ENCODE measurements at regions not wholly inside any gene's neighbourhood (a gene's known extent, or its start where the extent isn't known, plus 50 kb on each side); places are given as distances from the start of the nearest gene placed in this dataset.

DNA sequence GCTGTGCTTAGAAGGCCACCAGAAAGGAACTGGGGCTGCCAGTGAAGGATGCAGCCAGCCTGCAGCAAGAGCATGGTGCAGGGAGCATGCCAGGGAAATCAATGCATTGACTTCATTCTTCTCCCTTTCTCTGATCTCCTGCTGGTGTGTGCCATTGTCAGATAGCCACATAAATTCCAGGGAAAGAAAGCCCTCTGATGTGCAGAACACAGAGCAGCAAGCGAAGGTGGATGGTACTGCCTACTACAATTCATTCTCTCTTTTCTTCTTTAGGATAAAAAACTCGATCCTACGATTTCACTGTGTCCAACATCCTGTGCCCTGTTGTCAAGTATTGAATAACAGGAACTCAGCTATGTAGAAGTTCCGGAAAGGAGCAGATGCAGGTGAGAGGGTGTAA, 446.7 kb upstream of the TMEM132C start:
- Histone ChIP-seq H3K36me3 (ENCODE audit: low read depth) (no peaks in the 10 kb centered on the region), H3K4me3 (ENCODE audit: severe bottlenecking) (no peak overlapping the region), H3K27me3 (ENCODE audit: insufficient read depth, poor library complexity, severe bottlenecking) (no peaks in the 10 kb centered on the region), H3K9me3 (ENCODE audit: severe bottlenecking) (no peaks in the 10 kb centered on the region), H3K4me1 (ENCODE audit: insufficient read depth, poor library complexity, severe bottlenecking) (no peaks in the 10 kb centered on the region), H3K27ac (ENCODE audit: poor library complexity, severe bottlenecking) (no peak overlapping the region)
- TF ChIP-seq, protein P1, sequence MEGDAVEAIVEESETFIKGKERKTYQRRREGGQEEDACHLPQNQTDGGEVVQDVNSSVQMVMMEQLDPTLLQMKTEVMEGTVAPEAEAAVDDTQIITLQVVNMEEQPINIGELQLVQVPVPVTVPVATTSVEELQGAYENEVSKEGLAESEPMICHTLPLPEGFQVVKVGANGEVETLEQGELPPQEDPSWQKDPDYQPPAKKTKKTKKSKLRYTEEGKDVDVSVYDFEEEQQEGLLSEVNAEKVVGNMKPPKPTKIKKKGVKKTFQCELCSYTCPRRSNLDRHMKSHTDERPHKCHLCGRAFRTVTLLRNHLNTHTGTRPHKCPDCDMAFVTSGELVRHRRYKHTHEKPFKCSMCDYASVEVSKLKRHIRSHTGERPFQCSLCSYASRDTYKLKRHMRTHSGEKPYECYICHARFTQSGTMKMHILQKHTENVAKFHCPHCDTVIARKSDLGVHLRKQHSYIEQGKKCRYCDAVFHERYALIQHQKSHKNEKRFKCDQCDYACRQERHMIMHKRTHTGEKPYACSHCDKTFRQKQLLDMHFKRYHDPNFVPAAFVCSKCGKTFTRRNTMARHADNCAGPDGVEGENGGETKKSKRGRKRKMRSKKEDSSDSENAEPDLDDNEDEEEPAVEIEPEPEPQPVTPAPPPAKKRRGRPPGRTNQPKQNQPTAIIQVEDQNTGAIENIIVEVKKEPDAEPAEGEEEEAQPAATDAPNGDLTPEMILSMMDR (IDR thresholded peaks at IDR 0.05; ENCODE audit: poor library complexity, severe bottlenecking): no peak
- ATAC-seq (ENCODE audit: low read depth): no peak
- no peak for DNase-seq (ENCODE audit: low spot score)

GRCh38 chr12:127820846-127821245, 446.1 kb upstream of the TMEM132C start:
- H3K27ac ChIP-seq (ENCODE audit: poor library complexity, severe bottlenecking): no peak overlapping the region
- no peak for DNase-seq (ENCODE audit: low spot score)
- H3K27me3 ChIP-seq (ENCODE audit: insufficient read depth, poor library complexity, severe bottlenecking): no peaks in the 10 kb centered on the region
- H3K9me3 ChIP-seq (ENCODE audit: severe bottlenecking): no peaks in the 10 kb centered on the region
- no peaks in the 10 kb centered on the region for H3K36me3 ChIP-seq (ENCODE audit: low read depth)
- H3K4me3 ChIP-seq (ENCODE audit: severe bottlenecking): no peak overlapping the region
- TF ChIP-seq, protein P1 (IDR thresholded peaks at IDR 0.05; ENCODE audit: poor library complexity, severe bottlenecking): no peak
- ATAC-seq (ENCODE audit: low read depth): no peak
- no peaks in the 10 kb centered on the region for H3K4me1 ChIP-seq (ENCODE audit: insufficient read depth, poor library complexity, severe bottlenecking)

GRCh38 chr12:127822809-127823411, 444.1 kb upstream of the TMEM132C start:
- TF ChIP-seq, protein P1 (IDR thresholded peaks at IDR 0.05; ENCODE audit: poor library complexity, severe bottlenecking): no peak
- DNase-seq (ENCODE audit: low spot score): no peak
- no peaks in the 10 kb centered on the region for H3K27me3 ChIP-seq (ENCODE audit: insufficient read depth, poor library complexity, severe bottlenecking)
- H3K4me1 ChIP-seq (ENCODE audit: insufficient read depth, poor library complexity, severe bottlenecking): no peaks in the 10 kb centered on the region
- no peak overlapping the region for H3K27ac ChIP-seq (ENCODE audit: poor library complexity, severe bottlenecking)
- H3K36me3 ChIP-seq (ENCODE audit: low read depth): no peaks in the 10 kb centered on the region
- H3K4me3 ChIP-seq (ENCODE audit: severe bottlenecking): no peak overlapping the region
- no peaks in the 10 kb centered on the region for H3K9me3 ChIP-seq (ENCODE audit: severe bottlenecking)
- ATAC-seq (ENCODE audit: low read depth): no peak

DNA sequence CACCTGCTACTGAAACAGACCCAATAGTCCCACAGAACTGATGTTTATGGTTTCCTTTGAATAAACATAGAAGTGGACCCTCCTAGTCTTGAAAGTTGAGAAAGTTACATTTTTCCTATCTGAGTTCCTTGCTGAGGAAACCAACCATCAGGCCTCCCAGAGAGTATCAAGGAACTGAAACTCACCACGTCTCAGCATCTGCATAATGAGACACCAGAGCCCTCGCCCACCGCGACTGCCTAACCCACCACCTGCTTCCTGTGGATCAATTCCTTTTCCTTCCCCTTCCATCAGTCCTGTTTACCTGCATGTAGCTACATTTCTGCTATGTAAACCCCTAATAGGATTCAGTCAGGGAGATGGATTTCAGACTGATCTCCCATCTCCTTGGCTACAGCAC, 443.2 kb upstream of the TMEM132C start:
- no peaks in the 10 kb centered on the region for H3K36me3 ChIP-seq (ENCODE audit: low read depth)
- H3K4me1 ChIP-seq (ENCODE audit: insufficient read depth, poor library complexity, severe bottlenecking): no peaks in the 10 kb centered on the region
- no peak for DNase-seq (ENCODE audit: low spot score)
- no peaks in the 10 kb centered on the region for H3K9me3 ChIP-seq (ENCODE audit: severe bottlenecking)
- TF ChIP-seq, protein P1 (IDR thresholded peaks at IDR 0.05; ENCODE audit: poor library complexity, severe bottlenecking): no peak
- no peaks in the 10 kb centered on the region for H3K27me3 ChIP-seq (ENCODE audit: insufficient read depth, poor library complexity, severe bottlenecking)
- no peak for ATAC-seq (ENCODE audit: low read depth)
- H3K27ac ChIP-seq (ENCODE audit: poor library complexity, severe bottlenecking): no peak overlapping the region
- no peak overlapping the region for H3K4me3 ChIP-seq (ENCODE audit: severe bottlenecking)

DNA sequence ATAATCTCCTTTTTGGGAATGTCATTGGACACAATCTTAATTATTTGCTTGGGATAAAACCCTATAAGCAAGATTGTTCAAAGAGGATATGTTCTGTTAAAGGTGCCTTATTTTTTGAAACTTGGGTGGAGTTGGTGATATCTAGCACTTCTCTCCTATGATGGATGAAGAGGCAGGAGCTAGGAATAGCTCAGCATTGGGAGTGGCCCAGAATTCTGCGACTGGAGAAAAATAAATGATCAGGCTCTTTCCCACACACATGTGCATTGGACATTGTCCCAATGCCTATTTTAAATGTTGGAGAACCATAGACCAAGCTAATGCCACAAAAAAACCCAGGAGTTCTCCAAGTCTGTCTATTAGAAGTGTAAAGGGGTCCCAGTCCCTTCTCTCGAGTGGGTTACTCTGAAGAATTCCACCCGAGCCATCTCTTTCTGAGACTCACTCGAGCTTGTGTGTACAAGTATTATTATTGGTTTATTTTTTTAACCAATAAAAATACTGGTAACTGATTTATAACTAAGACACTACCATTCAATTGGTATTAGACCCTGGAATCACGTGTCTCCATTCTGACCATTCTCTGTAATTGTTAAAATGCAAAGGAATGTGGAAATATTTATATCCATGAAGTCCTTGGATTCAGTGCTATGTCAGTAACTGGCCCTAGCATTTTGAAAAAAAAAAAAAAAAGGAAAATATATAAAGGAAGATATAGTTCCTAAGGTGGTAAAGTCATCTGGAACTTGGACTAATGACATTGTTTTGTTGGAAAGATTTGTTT, 437.5 kb upstream of the TMEM132C start:
- no peak for ATAC-seq (ENCODE audit: low read depth)

More for the DNA sequence above, 437.5 kb upstream of the TMEM132C start:
- no peaks in the 10 kb centered on the region for H3K4me1 ChIP-seq (ENCODE audit: insufficient read depth, poor library complexity, severe bottlenecking)
- H3K27ac ChIP-seq (ENCODE audit: poor library complexity, severe bottlenecking): no peak overlapping the region
- DNase-seq (ENCODE audit: low spot score): no peak
- TF ChIP-seq, protein P1 (IDR thresholded peaks at IDR 0.05; ENCODE audit: poor library complexity, severe bottlenecking): no peak
- no peaks in the 10 kb centered on the region for H3K9me3 ChIP-seq (ENCODE audit: severe bottlenecking)
- H3K4me3 ChIP-seq (ENCODE audit: severe bottlenecking): no peak overlapping the region
- H3K36me3 ChIP-seq (ENCODE audit: low read depth): no peaks in the 10 kb centered on the region
- no peaks in the 10 kb centered on the region for H3K27me3 ChIP-seq (ENCODE audit: insufficient read depth, poor library complexity, severe bottlenecking)
